Panc1 (cell line): ENCODE measurements at regions not wholly inside any gene's neighbourhood (a gene's known extent, or its start where the extent isn't known, plus 50 kb on each side); places are given as distances from the start of the nearest gene placed in this dataset.

Experiments
- ATAC-seq: fragments of 200-7000 bp; cut with Tn5 transposase; 2 replicates; pipeline ENCODE4 v1.9.1; 2020; ENCODE audit warnings: mild to moderate bottlenecking, moderate library complexity
- BruUV-seq: library from RNA; stranded (reverse); fragments of 400-500 nt; replicated peaks from 2 replicates; lab custom pipeline; 2021; lab: Mats Ljungman, UMichigan
- CTCF ChIA-PET: fragments of 300-600 bp; sonication (Branson Sonifier 250); formaldehyde crosslinking; loops from one replicate; lab custom pipeline; 2022; ENCODE audit warnings: antibody characterized with exemption; lab: Charles Lee
- POLR2A ChIA-PET: fragments of 300-600 bp; sonication (Branson Sonifier 250); formaldehyde crosslinking; loops from one replicate; lab custom pipeline; 2022; ENCODE audit warnings: antibody characterized with exemption; lab: Charles Lee
- DNase-seq: peaks from one replicate; pipeline ENCODE4 v3.0.0-alpha.2; 2010; ENCODE audit warnings: low read depth, low spot score
- H3K27ac ChIP-seq: 2 replicates; pipeline ENCODE4 v1.5.1; 2011; ENCODE audit warnings: mild to moderate bottlenecking, low read length, inconsistent platforms
- H3K27me3 ChIP-seq: fragments of 200-500 bp; sonication (Bioruptor generic); 2 replicates; pipeline ENCODE4 v1.6.0; 2014; ENCODE audit warnings: low read length, inconsistent platforms; ENCODE audit not compliant: control insufficient read depth, insufficient read depth
- H3K36me3 ChIP-seq: fragments of 200-500 bp; sonication (Bioruptor generic); 2 replicates; pipeline ENCODE4 v1.5.1; 2014; ENCODE audit warnings: inconsistent platforms, mild to moderate bottlenecking, low read length, moderate library complexity; ENCODE audit not compliant: control insufficient read depth, insufficient read depth
- H3K4me1 ChIP-seq: 2 replicates; pipeline ENCODE4 v1.5.1; 2011; ENCODE audit warnings: inconsistent platforms, mild to moderate bottlenecking, low read length, moderate library complexity; ENCODE audit not compliant: control insufficient read depth, insufficient read depth
- H3K4me3 ChIP-seq, 2 experiments: 2 replicates each; pipeline ENCODE4 v1.5.1; 2011 to 2012; ENCODE audit warnings: low read depth in 2 of 2, low read length in 2 of 2, mild to moderate bottlenecking in 2 of 2, inconsistent platforms in 1 of 2, moderate library complexity in 1 of 2
- H3K9me3 ChIP-seq: fragments of 200-500 bp; sonication (Bioruptor generic); 2 replicates; pipeline ENCODE4 v1.5.1; 2014; ENCODE audit warnings: low read depth, mild to moderate bottlenecking, inconsistent platforms, low read length, moderate library complexity; ENCODE audit not compliant: control insufficient read depth, insufficient read depth
- CTCF ChIP-seq: fragments of 450-650 bp; IDR thresholded peaks from 2 replicates; pipeline ENCODE4 v1.5.1; 2017; ENCODE audit warnings: mild to moderate bottlenecking
- POLR2AphosphoS5 ChIP-seq: IDR thresholded peaks from 2 replicates; pipeline ENCODE4 v1.6.1; 2012; ENCODE audit warnings: mild to moderate bottlenecking, low read depth, low read length, moderate library complexity
- REST ChIP-seq, 2 experiments: IDR thresholded peaks; 2 replicates each; pipeline ENCODE4 v1.6.1; 2011 to 2012; ENCODE audit warnings: low read depth in 2 of 2, control low read depth in 1 of 2, low read length in 1 of 2, mild to moderate bottlenecking in 1 of 2, moderate library complexity in 1 of 2; ENCODE audit not compliant: insufficient read depth in 1 of 2
- SIN3A ChIP-seq: IDR thresholded peaks from 2 replicates; pipeline ENCODE4 v1.6.1; 2012; ENCODE audit warnings: low read depth, mild to moderate bottlenecking, low read length, moderate library complexity, borderline replicate concordance; ENCODE audit not compliant: insufficient read depth
- TCF7L2 ChIP-seq: IDR thresholded peaks from 2 replicates; pipeline ENCODE4 v1.6.1; 2011; ENCODE audit warnings: mild to moderate bottlenecking, low read depth, low read length, inconsistent platforms
- in situ Hi-C: cut with HindIII; loops from 2 replicates; pipeline ENCODE4 v1.10.0; 2016; ENCODE audit warnings: low sequenced_read_pairs, low pct_unique_long_range_greater_than_20kb
- intact Hi-C: fragments of 100-400 bp; cut with micrococcal nuclease; formaldehyde crosslinking; loops from one replicate; pipeline ENCODE4 v1.10.0; 2022; ENCODE audit not compliant: unreplicated experiment

GRCh38 chr5:8363138-8363537 lies 494.2 kb downstream of the MTRR start:
- ChIA-PET POLR2A (no interaction called here), CTCF (no interaction called here)
- no peak overlapping the region for H3K4me3 ChIP-seq
- in situ Hi-C loops (no loop called here), intact Hi-C loops (no loop called here)
- H3K4me1 ChIP-seq, result no peaks in the 10 kb centered on the region
- H3K27me3 ChIP-seq, result no peaks in the 10 kb centered on the region
- no peak for ATAC-seq
- no TSS peak for BruUV-seq
- peak; percentile 12 for DNase-seq
- TF ChIP-seq REST (IDR thresholded peaks at IDR 0.05; ENCODE audit: insufficient read depth in 1 of 2, low read depth in 2 of 2, low read length in 1 of 2) (no peak), TCF7L2 (no peak), POLR2AphosphoS5 (no peak), SIN3A (no peak), CTCF (no peak)
- H3K27ac ChIP-seq, result no peak overlapping the region
- no peaks in the 10 kb centered on the region for H3K9me3 ChIP-seq
- H3K36me3 ChIP-seq, result no peaks in the 10 kb centered on the region

GRCh38 chr5:8366266-8366665 lies 497.3 kb downstream of the MTRR start:
- Histone ChIP-seq H3K4me3 (no peak overlapping the region), H3K4me1 (no peaks in the 10 kb centered on the region), H3K27me3 (no peaks in the 10 kb centered on the region), H3K36me3 (no peaks in the 10 kb centered on the region), H3K9me3 (no peaks in the 10 kb centered on the region), H3K27ac (no peak overlapping the region)
- ChIA-PET CTCF (no interaction called here), POLR2A (no interaction called here)
- no TSS peak for BruUV-seq
- TF ChIP-seq POLR2AphosphoS5, result no peak
- no peak for TF ChIP-seq CTCF
- TF ChIP-seq SIN3A, result no peak
- no peak for TF ChIP-seq REST (IDR thresholded peaks at IDR 0.05; ENCODE audit: insufficient read depth in 1 of 2, low read depth in 2 of 2, low read length in 1 of 2)
- TF ChIP-seq TCF7L2, result no peak
- DNase-seq (no peak), ATAC-seq (no peak)
- intact Hi-C loops (no loop called here), in situ Hi-C loops (no loop called here)
